CD4-positive, alpha-beta T cell (primary cell): ENCODE measurements at regions not wholly inside any gene's neighbourhood (a gene's known extent, or its start where the extent isn't known, plus 50 kb on each side); places are given as distances from the start of the nearest gene placed in this dataset.

Source experiments
- ATAC-seq: fragments of 200-7000 bp; cut with Tn5 transposase; one replicate; pipeline ENCODE4 v1.10.0; 2022; ENCODE audit warnings: mild to moderate bottlenecking; ENCODE audit not compliant: poor library complexity
- CTCF ChIA-PET: fragments of 350-600 bp; sonication (Branson Sonifier 250); formaldehyde crosslinking; loops from one replicate; lab custom pipeline; 2021; ENCODE audit warnings: antibody characterized with exemption, inconsistent platforms; lab: Charles Lee
- POLR2A ChIA-PET: fragments of 350-600 bp; sonication (Branson Sonifier 250); formaldehyde crosslinking; loops from one replicate; lab custom pipeline; 2021; ENCODE audit warnings: antibody characterized with exemption, inconsistent platforms; lab: Charles Lee
- DNase-seq, 14 experiments: peaks; one replicate each; pipeline ENCODE4 v3.0.0-alpha.2; 2013 to 2020; ENCODE audit warnings: mixed read lengths in 2 of 14
- H3K27ac ChIP-seq, 2 donors: one replicate each; pipeline versions ENCODE4 v1.5.1 to v1.7.0; 2013; ENCODE audit warnings: low read length in 2 of 2, low read depth in 1 of 2, mild to moderate bottlenecking in 1 of 2
- H3K27me3 ChIP-seq, 2 experiments: 1 replicate in 1 of 2; 2 replicates in 1 of 2; pipeline versions ENCODE4 v1.6.1 to v1.7.0; 2013; ENCODE audit warnings: low read length in 2 of 2, control low read depth in 1 of 2, mild to moderate bottlenecking in 1 of 2, moderate library complexity in 1 of 2; ENCODE audit not compliant: insufficient read depth in 2 of 2, control insufficient read depth in 1 of 2
- H3K36me3 ChIP-seq: one replicate; pipeline ENCODE4 v1.6.1; 2013; ENCODE audit warnings: low read length, control low read depth; ENCODE audit not compliant: insufficient read depth
- H3K4me1 ChIP-seq: one replicate; pipeline ENCODE4 v1.6.1; 2013; ENCODE audit warnings: low read length, control low read depth; ENCODE audit not compliant: insufficient read depth
- H3K4me3 ChIP-seq: one replicate; pipeline ENCODE4 v1.5.1; 2013; ENCODE audit warnings: mild to moderate bottlenecking, low read length, moderate library complexity
- H3K9me3 ChIP-seq, 2 experiments: 1 replicate in 1 of 2; 2 replicates in 1 of 2; pipeline versions ENCODE4 v1.6.1 to v1.7.0; 2013; ENCODE audit warnings: low read length in 2 of 2, mild to moderate bottlenecking in 2 of 2, control low read depth in 1 of 2, moderate library complexity in 1 of 2; ENCODE audit not compliant: control insufficient read depth in 1 of 2, insufficient read depth in 1 of 2
- H3K27ac Mint-ChIP-seq: one replicate; pipeline ENCODE4 v1.8.0; 2020; ENCODE audit warnings: mixed read lengths
- H3K27me3 Mint-ChIP-seq: one replicate; pipeline ENCODE4 v1.8.0; 2021; ENCODE audit warnings: mixed read lengths
- H3K36me3 Mint-ChIP-seq: one replicate; pipeline ENCODE4 v1.8.0; 2021; ENCODE audit warnings: low read depth, mixed read lengths
- H3K4me1 Mint-ChIP-seq: one replicate; pipeline ENCODE4 v1.8.0; 2021; ENCODE audit warnings: low read depth, mixed read lengths
- H3K4me3 Mint-ChIP-seq: one replicate; pipeline ENCODE4 v1.8.0; 2020; ENCODE audit warnings: mild to moderate bottlenecking, mixed read lengths
- H3K9me3 Mint-ChIP-seq: one replicate; pipeline ENCODE4 v1.8.0; 2020; ENCODE audit warnings: mixed read lengths
- CTCF ChIP-seq: fragments of 200-600 bp; IDR thresholded peaks from one replicate; pipeline ENCODE4 v1.8.0; 2022; ENCODE audit warnings: antibody characterized with exemption, mild to moderate bottlenecking
- intact Hi-C, 2 experiments: fragments of 100-400 bp; cut with DNase I in 1 of 2; cut with micrococcal nuclease in 1 of 2; formaldehyde crosslinking; loops; one replicate each; pipeline versions ENCODE4 v1.15.1 to v1.9.0; 2023 to 2025; cut with DNase I, micrococcal nuclease

- POLR2A ChIA-PET: no interaction called here
- H3K4me3 ChIP-seq: no peak overlapping the region
- peaks cover 7% of the 10 kb centered on the region for H3K4me1 Mint-ChIP-seq
- no peak overlapping the region for H3K4me3 Mint-ChIP-seq
- CTCF ChIA-PET: no interaction called here
- H3K27ac Mint-ChIP-seq: no peak overlapping the region
- peaks cover 3% of the 10 kb centered on the region for H3K4me1 ChIP-seq
- no peaks in the 10 kb centered on the region for H3K36me3 ChIP-seq
- intact Hi-C loops: no loop called here
- H3K27me3 Mint-ChIP-seq: peaks cover 11% of the 10 kb centered on the region
- no peak for TF ChIP-seq CTCF
- no peaks in the 10 kb centered on the region for H3K9me3 ChIP-seq
- no peaks in the 10 kb centered on the region for H3K9me3 Mint-ChIP-seq
- H3K36me3 Mint-ChIP-seq: no peaks in the 10 kb centered on the region
- DNase-seq: no peak
- ATAC-seq: no peak
- no peaks in the 10 kb centered on the region for H3K27me3 ChIP-seq
- no peak overlapping the region for H3K27ac ChIP-seq
These were observed 72.6 kb upstream of the DHX15 start for GRCh38 chr4:24656906-24657305.

- no peak overlapping the region for H3K4me3 Mint-ChIP-seq
- H3K27me3 Mint-ChIP-seq: peaks cover 13% of the 10 kb centered on the region
- intact Hi-C loops: no loop called here
- ChIA-PET POLR2A (no interaction called here), CTCF (no interaction called here)
- ATAC-seq (no peak), DNase-seq (no peak)
- no peak overlapping the region for H3K27ac ChIP-seq
- H3K9me3 ChIP-seq: no peaks in the 10 kb centered on the region
- no peaks in the 10 kb centered on the region for H3K36me3 Mint-ChIP-seq
- peaks cover 7% of the 10 kb centered on the region for H3K4me1 Mint-ChIP-seq
- H3K27ac Mint-ChIP-seq: no peak overlapping the region
- peaks cover 3% of the 10 kb centered on the region for H3K4me1 ChIP-seq
- H3K9me3 Mint-ChIP-seq: no peaks in the 10 kb centered on the region
- H3K27me3 ChIP-seq: no peaks in the 10 kb centered on the region
- H3K4me3 ChIP-seq: no peak overlapping the region
- no peak for TF ChIP-seq CTCF
- H3K36me3 ChIP-seq: no peaks in the 10 kb centered on the region
These were observed 73.6 kb upstream of the DHX15 start for GRCh38 chr4:24657768-24658617.

GRCh38 chr4:24659241-24659961 lies 75.0 kb upstream of the DHX15 start:
- ChIA-PET POLR2A (no interaction called here), CTCF (no interaction called here)
- H3K9me3 Mint-ChIP-seq: no peaks in the 10 kb centered on the region
- no peak overlapping the region for H3K4me3 ChIP-seq
- H3K27ac Mint-ChIP-seq: no peak overlapping the region
- intact Hi-C loops: no loop called here
- H3K9me3 ChIP-seq: no peaks in the 10 kb centered on the region
- no peak overlapping the region for H3K4me3 Mint-ChIP-seq
- H3K27me3 ChIP-seq: no peaks in the 10 kb centered on the region
- H3K27ac ChIP-seq: no peak overlapping the region
- peaks cover 3% of the 10 kb centered on the region for H3K4me1 ChIP-seq
- ATAC-seq (no peak), DNase-seq (no peak)
- no peaks in the 10 kb centered on the region for H3K36me3 Mint-ChIP-seq
- peaks cover 7% of the 10 kb centered on the region for H3K4me1 Mint-ChIP-seq
- H3K36me3 ChIP-seq: no peaks in the 10 kb centered on the region
- peaks cover 20% of the 10 kb centered on the region for H3K27me3 Mint-ChIP-seq
- TF ChIP-seq CTCF: no peak
